GM12801 (cell line): ENCODE measurements at regions not wholly inside any gene's neighbourhood (a gene's known extent, or its start where the extent isn't known, plus 50 kb on each side); places are given as distances from the start of the nearest gene placed in this dataset.

Experiments used
- TF ChIP-seq, protein P1 (sequence below): IDR thresholded peaks from one replicate; pipeline ENCODE4 v1.5.1; 2011; ENCODE audit warnings: control low read depth; ENCODE audit not compliant: insufficient read length; ENCODE audit errors: extremely low read depth

DNA sequence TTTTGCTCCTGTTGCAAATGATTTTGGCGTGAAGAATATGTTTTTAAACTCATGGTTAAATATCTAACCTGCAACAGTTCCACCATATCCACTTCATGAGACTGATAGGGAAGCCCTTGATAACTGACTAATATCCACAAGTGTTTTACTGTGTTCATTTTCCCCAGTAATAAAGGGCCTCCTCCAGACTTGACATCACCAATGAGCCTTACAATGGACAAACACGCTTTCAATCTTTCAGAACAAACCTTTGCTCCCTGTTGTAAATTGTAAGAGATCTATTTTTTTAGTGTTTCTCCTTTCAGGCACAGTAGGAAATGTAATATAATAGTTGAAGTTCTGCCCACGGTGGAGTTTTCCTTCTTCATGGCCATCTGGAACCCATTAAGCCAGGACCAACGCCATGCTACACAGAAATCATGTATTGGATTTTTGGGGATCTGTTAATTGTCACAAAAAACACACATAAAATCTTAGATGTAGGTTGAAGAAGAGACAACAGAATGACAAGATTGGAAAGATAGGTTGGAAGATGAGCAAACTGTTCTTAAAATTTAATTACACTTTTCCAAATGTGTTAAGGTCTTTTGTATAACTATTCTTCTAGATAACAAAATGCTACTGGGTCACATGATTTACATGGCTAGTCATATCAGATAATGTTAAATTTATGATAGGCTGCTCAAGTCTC lies 1030.1 kb downstream of the FSTL5 start:
- TF ChIP-seq, protein P1, sequence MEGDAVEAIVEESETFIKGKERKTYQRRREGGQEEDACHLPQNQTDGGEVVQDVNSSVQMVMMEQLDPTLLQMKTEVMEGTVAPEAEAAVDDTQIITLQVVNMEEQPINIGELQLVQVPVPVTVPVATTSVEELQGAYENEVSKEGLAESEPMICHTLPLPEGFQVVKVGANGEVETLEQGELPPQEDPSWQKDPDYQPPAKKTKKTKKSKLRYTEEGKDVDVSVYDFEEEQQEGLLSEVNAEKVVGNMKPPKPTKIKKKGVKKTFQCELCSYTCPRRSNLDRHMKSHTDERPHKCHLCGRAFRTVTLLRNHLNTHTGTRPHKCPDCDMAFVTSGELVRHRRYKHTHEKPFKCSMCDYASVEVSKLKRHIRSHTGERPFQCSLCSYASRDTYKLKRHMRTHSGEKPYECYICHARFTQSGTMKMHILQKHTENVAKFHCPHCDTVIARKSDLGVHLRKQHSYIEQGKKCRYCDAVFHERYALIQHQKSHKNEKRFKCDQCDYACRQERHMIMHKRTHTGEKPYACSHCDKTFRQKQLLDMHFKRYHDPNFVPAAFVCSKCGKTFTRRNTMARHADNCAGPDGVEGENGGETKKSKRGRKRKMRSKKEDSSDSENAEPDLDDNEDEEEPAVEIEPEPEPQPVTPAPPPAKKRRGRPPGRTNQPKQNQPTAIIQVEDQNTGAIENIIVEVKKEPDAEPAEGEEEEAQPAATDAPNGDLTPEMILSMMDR: no peak

DNA sequence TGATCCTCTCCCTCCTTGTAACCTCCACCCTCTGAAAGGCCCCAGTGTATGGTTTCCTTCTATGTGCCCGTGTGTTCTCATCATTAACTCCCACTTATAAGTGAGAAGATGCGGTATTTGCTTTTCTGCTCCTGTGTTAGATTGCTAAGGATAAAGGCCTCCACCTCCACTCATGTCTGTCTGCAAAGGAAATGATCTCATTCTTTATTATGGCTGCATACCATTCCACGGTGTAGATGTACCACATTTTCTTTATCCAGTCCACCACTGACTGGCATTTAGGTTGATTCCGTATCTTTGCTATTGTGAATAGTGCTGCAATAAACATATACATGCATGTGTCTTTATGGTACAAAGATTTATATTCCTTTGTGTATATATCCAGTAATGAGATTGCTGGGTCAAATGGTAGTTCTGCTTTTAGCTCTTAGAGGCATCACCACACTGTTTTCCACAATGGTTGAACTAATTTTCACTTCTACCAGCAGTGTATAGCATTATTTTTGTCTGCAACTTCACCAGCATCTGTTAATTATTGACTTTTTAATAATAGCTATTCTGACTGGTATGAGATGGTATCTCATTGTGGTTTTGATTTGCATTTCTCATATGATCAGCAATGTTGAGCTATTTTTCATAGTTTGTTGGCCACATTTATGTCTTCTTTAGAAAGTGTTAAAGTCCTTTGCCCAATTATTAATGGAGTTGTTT lies 1030.9 kb downstream of the FSTL5 start:
- TF ChIP-seq, protein P1: no peak

DNA sequence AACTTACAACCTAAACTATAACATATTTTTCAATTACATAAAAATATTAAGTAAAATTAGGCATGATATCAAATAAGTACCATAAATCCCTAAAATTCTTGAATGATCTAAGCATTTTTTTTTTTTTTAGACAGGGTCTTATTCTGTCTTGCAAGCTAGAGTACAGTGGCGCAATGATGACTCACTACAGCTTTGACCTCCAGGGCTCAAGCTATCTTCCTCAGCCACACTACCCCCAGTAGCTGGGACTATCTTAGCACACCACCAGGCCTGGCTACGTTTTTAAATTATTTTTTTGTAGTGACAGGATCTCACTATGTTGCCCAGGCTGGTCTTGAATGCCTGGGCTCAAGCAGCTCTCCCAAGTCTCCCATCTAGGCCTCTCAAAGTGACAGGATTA lies 1042.3 kb downstream of the FSTL5 start:
- TF ChIP-seq, protein P1: no peak

DNA sequence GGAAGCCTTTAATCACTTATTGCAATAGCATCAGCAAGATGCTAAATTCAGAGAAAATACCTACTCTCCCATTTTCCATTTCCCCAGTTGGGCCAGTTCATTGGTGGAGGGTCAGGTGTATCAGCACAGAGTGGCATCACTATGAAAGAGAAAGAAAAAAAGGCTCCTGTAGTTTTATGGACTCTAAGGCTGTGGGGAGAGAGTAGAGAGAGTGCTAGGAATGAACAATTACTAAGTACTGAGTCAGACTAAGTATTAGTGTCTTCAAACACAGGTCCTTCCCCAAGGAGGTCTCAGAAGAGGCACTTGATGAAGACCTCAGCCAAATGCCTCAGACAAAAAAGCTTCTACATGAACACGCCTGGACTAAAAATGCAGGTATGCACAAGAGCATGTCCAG lies 1061.9 kb downstream of the FSTL5 start:
- TF ChIP-seq, protein P1: no peak

DNA sequence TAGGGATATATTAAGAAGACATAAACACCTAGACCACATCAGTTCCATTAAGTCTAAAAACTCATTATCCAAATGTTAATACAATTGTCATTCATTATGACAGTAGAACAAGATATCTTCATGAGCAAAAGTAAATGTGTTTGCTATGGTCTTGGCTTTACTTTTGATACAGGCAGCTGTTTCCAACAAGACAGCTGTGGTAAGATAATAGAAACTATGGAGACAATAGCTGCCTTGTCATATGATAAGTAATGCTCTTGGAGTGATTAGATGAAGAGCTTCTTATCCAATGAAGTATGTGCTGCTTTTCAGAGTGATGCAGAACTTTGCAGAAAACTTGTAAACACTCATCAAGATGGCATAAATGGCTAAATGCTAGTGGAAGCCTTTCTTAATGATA lies 1066.0 kb downstream of the FSTL5 start:
- TF ChIP-seq, protein P1: no peak

DNA sequence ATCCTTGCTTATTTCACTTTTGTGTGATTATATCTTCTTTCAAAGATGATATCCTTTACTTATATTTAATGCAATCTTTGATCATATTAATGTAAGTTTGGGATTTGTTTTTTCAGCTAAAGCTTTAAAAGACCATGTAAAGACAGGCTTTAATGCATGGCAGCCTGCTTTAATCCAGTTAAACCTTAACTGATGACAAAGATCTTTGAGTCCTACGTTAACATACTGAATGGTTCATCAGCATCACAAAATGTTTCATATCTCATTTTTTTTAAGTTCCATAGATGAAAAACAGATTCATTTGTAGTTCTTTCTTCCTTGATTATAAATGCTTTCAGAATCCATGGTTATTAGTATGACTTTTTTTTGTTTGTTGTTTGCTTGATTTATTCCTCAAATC lies 1102.8 kb downstream of the FSTL5 start:
- TF ChIP-seq, protein P1: no peak
